HG03457 (cell line): ENCODE measurements at regions not wholly inside any gene's neighbourhood (a gene's known extent, or its start where the extent isn't known, plus 50 kb on each side); places are given as distances from the start of the nearest gene placed in this dataset.

ENCODE experiments used
- ATAC-seq: cut with Tn5 transposase; IDR thresholded peaks from one replicate; pipeline ENCODE4 v1.9.1; 2021; ENCODE audit warnings: moderate number of reproducible peaks; ENCODE audit not compliant: unreplicated experiment

GRCh38 chr6:74650668-74651067 lies 555.2 kb downstream of the COL12A1 start:
- no peak for ATAC-seq

GRCh38 chr6:74646461-74646860 lies 559.4 kb downstream of the COL12A1 start:
- ATAC-seq = no peak

GRCh38 chr6:74645108-74645849 lies 560.6 kb downstream of the COL12A1 start:
- ATAC-seq = no peak

GRCh38 chr6:74642101-74642500 lies 563.8 kb downstream of the COL12A1 start:
- no peak for ATAC-seq

GRCh38 chr6:74638412-74638811 lies 567.4 kb downstream of the COL12A1 start:
- ATAC-seq = no peak

- no peak for ATAC-seq
These were observed 573.5 kb downstream of the COL12A1 start for GRCh38 chr6:74632196-74632875.

- no peak for ATAC-seq
These were observed 574.3 kb downstream of the COL12A1 start for GRCh38 chr6:74631564-74631963.

GRCh38 chr6:74626288-74626687 lies 579.6 kb downstream of the COL12A1 start:
- no peak for ATAC-seq

- ATAC-seq = no peak
These were observed 582.8 kb downstream of the COL12A1 start for GRCh38 chr6:74623027-74623426.

- ATAC-seq = no peak
These were observed 594.6 kb downstream of the COL12A1 start for GRCh38 chr6:74611220-74611619.

- ATAC-seq = no peak
These were observed 595.5 kb downstream of the COL12A1 start for GRCh38 chr6:74610352-74610751.

- no peak for ATAC-seq
These were observed 596.0 kb downstream of the COL12A1 start for GRCh38 chr6:74609871-74610270.

GRCh38 chr6:74607934-74608333 lies 597.9 kb downstream of the COL12A1 start:
- no peak for ATAC-seq

- no peak for ATAC-seq
These were observed 598.4 kb downstream of the COL12A1 start for GRCh38 chr6:74607468-74607867.

GRCh38 chr6:74606582-74607071 lies 599.2 kb downstream of the COL12A1 start:
- no peak for ATAC-seq

- no peak for ATAC-seq
These were observed 599.8 kb downstream of the COL12A1 start for GRCh38 chr6:74605922-74606581.

- ATAC-seq = no peak
These were observed 601.6 kb downstream of the COL12A1 start for GRCh38 chr6:74604279-74604678.

GRCh38 chr6:74603322-74604076 lies 602.4 kb downstream of the COL12A1 start:
- no peak for ATAC-seq

- no peak for ATAC-seq
These were observed 603.6 kb downstream of the COL12A1 start for GRCh38 chr6:74602206-74602605.

GRCh38 chr6:74598462-74599393 lies 607.1 kb downstream of the COL12A1 start:
- peak; percentile 93 for ATAC-seq
